Keratinocyte (primary cell): ENCODE measurements at regions not wholly inside any gene's neighbourhood (a gene's known extent, or its start where the extent isn't known, plus 50 kb on each side); places are given as distances from the start of the nearest gene placed in this dataset.

Experiments used
- DNase-seq: peaks from one replicate; pipeline ENCODE4 v3.0.0-alpha.2; 2011; ENCODE audit warnings: low read depth, missing footprints, low spot score
- FAIRE-seq: peaks from 2 replicates; lab custom pipeline; 2011; peaks lifted over from hg19 to GRCh38; lab: Jason Lieb, UNC
- H2AFZ ChIP-seq: 2 replicates; pipeline ENCODE4 v1.6.0; 2012; ENCODE audit warnings: low read length, control low read depth, inconsistent platforms; ENCODE audit not compliant: control insufficient read depth
- H3K27ac ChIP-seq: 2 replicates; pipeline ENCODE4 v1.5.1; 2011; ENCODE audit warnings: low read length; ENCODE audit not compliant: control insufficient read depth, insufficient read depth
- H3K27me3 ChIP-seq: 3 replicates; pipeline ENCODE4 v1.6.0; 2011; ENCODE audit warnings: low read length; ENCODE audit not compliant: control insufficient read depth, insufficient read depth; ENCODE audit errors: extremely low read depth
- H3K36me3 ChIP-seq, 2 experiments: 2 replicates in 1 of 2; 3 replicates in 1 of 2; pipeline ENCODE4 v1.5.1; 2011; ENCODE audit warnings: low read length in 2 of 2, mild to moderate bottlenecking in 1 of 2; ENCODE audit not compliant: control insufficient read depth in 2 of 2, insufficient read depth in 2 of 2; ENCODE audit errors: extremely low read depth in 1 of 2
- H3K4me1 ChIP-seq: 3 replicates; pipeline ENCODE4 v1.5.1; 2011; ENCODE audit warnings: low read length; ENCODE audit not compliant: control insufficient read depth, insufficient read depth; ENCODE audit errors: extremely low read depth
- H3K4me2 ChIP-seq: 3 replicates; pipeline ENCODE4 v1.6.0; 2011; ENCODE audit warnings: low read depth, low read length; ENCODE audit not compliant: control insufficient read depth, insufficient read depth; ENCODE audit errors: extremely low read depth
- H3K4me3 ChIP-seq, 3 experiments: fragments of 200-600 bp in 1 of 3; sonication (generic) in 1 of 3; 2 replicates in 2 of 3; 3 replicates in 1 of 3; pipeline ENCODE4 v1.5.1; 2011 to 2016; ENCODE audit warnings: low read length in 3 of 3, mild to moderate bottlenecking in 3 of 3, control low read depth in 2 of 3, inconsistent platforms in 1 of 3, low read depth in 1 of 3, mixed read lengths in 1 of 3, mixed run types in 1 of 3, moderate library complexity in 1 of 3; ENCODE audit not compliant: control insufficient read depth in 2 of 3, insufficient read depth in 2 of 3; ENCODE audit errors: extremely low read depth in 1 of 3
- H3K79me2 ChIP-seq: 2 replicates; pipeline ENCODE4 v1.6.0; 2012; ENCODE audit warnings: low read length; ENCODE audit not compliant: control insufficient read depth, insufficient read depth
- H3K9ac ChIP-seq: 3 replicates; pipeline ENCODE4 v1.6.0; 2011; ENCODE audit warnings: low read length; ENCODE audit not compliant: control insufficient read depth, insufficient read depth; ENCODE audit errors: extremely low read depth
- H3K9me1 ChIP-seq: 3 replicates; pipeline ENCODE4 v1.6.0; 2011; ENCODE audit warnings: low read length; ENCODE audit not compliant: control insufficient read depth, insufficient read depth; ENCODE audit errors: extremely low read depth
- H3K9me3 ChIP-seq: 2 replicates; pipeline ENCODE4 v1.5.1; 2012; ENCODE audit warnings: low read depth, low read length; ENCODE audit not compliant: control insufficient read depth
- H4K20me1 ChIP-seq: 3 replicates; pipeline ENCODE4 v1.6.0; 2011; ENCODE audit warnings: low read length; ENCODE audit not compliant: control insufficient read depth, insufficient read depth; ENCODE audit errors: extremely low read depth
- EZH2 ChIP-seq: IDR thresholded peaks from one replicate; pipeline ENCODE4 v1.6.1; 2012; ENCODE audit warnings: inconsistent platforms, mild to moderate bottlenecking, low read length, moderate library complexity
- dilution Hi-C: fragments of 300-500 bp; cut with MboI; formaldehyde crosslinking; loops from one replicate; pipeline ENCODE4 v1.7.0; 2020; ENCODE audit warnings: low sequenced_read_pairs; ENCODE audit not compliant: extremely low pct_ligation_motif_present
- TF ChIP-seq, protein P1 (sequence below), 3 experiments: IDR thresholded peaks in 1 of 3; conservative IDR thresholded peaks in 1 of 3; optimal IDR thresholded peaks in 1 of 3; 2 replicates in 2 of 3; 3 replicates in 1 of 3; pipeline versions ENCODE3 to v1.5.1; 2011; ENCODE audit warnings: low read length in 3 of 3, mild to moderate bottlenecking in 3 of 3, moderate library complexity in 2 of 3, control low read depth in 1 of 3, inconsistent platforms in 1 of 3; ENCODE audit not compliant: insufficient read depth in 2 of 3; ENCODE audit errors: extremely low read depth in 1 of 3

- Histone ChIP-seq H3K9me3 (no peaks in the 10 kb centered on the region), H3K27me3 (no peaks in the 10 kb centered on the region), H3K27ac (no peak overlapping the region), H3K36me3 (no peaks in the 10 kb centered on the region), H4K20me1 (no peaks in the 10 kb centered on the region), H3K9me1 (no peaks in the 10 kb centered on the region), H3K4me1 (no peaks in the 10 kb centered on the region), H3K4me2 (no peak overlapping the region), H3K9ac (no peak overlapping the region), H2AFZ (no peak overlapping the region), H3K4me3 (no peak overlapping the region), H3K79me2 (no peaks in the 10 kb centered on the region)
- TF ChIP-seq EZH2: no peak
- TF ChIP-seq, protein P1, sequence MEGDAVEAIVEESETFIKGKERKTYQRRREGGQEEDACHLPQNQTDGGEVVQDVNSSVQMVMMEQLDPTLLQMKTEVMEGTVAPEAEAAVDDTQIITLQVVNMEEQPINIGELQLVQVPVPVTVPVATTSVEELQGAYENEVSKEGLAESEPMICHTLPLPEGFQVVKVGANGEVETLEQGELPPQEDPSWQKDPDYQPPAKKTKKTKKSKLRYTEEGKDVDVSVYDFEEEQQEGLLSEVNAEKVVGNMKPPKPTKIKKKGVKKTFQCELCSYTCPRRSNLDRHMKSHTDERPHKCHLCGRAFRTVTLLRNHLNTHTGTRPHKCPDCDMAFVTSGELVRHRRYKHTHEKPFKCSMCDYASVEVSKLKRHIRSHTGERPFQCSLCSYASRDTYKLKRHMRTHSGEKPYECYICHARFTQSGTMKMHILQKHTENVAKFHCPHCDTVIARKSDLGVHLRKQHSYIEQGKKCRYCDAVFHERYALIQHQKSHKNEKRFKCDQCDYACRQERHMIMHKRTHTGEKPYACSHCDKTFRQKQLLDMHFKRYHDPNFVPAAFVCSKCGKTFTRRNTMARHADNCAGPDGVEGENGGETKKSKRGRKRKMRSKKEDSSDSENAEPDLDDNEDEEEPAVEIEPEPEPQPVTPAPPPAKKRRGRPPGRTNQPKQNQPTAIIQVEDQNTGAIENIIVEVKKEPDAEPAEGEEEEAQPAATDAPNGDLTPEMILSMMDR (optimal IDR thresholded peaks at IDR 0.05 in 1 of 3, IDR thresholded peaks at IDR 0.05 in 1 of 3, conservative IDR thresholded peaks at IDR 0.05 in 1 of 3; ENCODE audit: extremely low read depth in 1 of 3, insufficient read depth in 2 of 3, low read length in 3 of 3): no peak
- dilution Hi-C loops: no loop called here
- FAIRE-seq (no peak), DNase-seq (no peak)
These were observed 217.3 kb upstream of the HABP2 start for GRCh38 chr10:113335592-113335991.

DNA sequence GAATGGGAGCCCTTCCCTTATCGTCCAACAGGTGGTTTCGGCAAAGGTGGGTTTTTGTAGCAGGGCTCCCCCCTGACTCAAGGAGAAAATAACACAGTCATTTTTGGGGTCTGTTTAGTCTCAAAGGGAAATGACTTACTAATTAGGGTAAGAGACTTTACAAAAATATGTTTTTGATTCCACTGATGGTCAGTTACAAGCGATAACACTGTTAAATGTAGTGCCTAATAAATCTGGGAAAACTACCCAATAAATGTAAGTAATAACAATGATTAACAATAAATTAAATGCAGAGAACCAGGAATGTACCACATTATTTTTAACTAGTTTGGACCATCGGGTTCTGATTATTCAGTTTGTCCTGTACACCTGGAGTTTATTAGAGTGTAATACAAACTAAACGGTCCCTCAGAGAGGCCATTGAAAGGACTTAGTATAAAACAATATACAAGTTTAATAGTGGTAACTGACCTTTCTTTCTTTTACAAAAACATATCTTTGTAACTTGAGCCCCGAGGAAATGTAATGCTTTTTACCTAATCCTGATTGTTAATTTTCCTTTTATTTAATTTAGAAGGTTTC lies 216.2 kb upstream of the HABP2 start:
- no peak overlapping the region for H3K9ac ChIP-seq
- H3K27me3 ChIP-seq: no peaks in the 10 kb centered on the region
- no peak overlapping the region for H3K27ac ChIP-seq
- dilution Hi-C loops: no loop called here
- H3K9me3 ChIP-seq: no peaks in the 10 kb centered on the region
- TF ChIP-seq EZH2: no peak
- TF ChIP-seq, protein P1 (optimal IDR thresholded peaks at IDR 0.05 in 1 of 3, IDR thresholded peaks at IDR 0.05 in 1 of 3, conservative IDR thresholded peaks at IDR 0.05 in 1 of 3; ENCODE audit: extremely low read depth in 1 of 3, insufficient read depth in 2 of 3, low read length in 3 of 3): no peak
- no peak overlapping the region for H2AFZ ChIP-seq
- H3K4me2 ChIP-seq: no peak overlapping the region
- no peaks in the 10 kb centered on the region for H4K20me1 ChIP-seq
- no peaks in the 10 kb centered on the region for H3K4me1 ChIP-seq
- no peaks in the 10 kb centered on the region for H3K79me2 ChIP-seq
- no peak overlapping the region for H3K4me3 ChIP-seq
- H3K36me3 ChIP-seq: no peaks in the 10 kb centered on the region
- no peak for FAIRE-seq
- no peak for DNase-seq
- no peaks in the 10 kb centered on the region for H3K9me1 ChIP-seq
